Neural progenitor cell (in vitro differentiated cells): ENCODE measurements at regions not wholly inside any gene's neighbourhood (a gene's known extent, or its start where the extent isn't known, plus 50 kb on each side); places are given as distances from the start of the nearest gene placed in this dataset.

Source experiments
- DNase-seq: peaks from one replicate; pipeline ENCODE4 v3.0.0-alpha.2; 2016; ENCODE audit warnings: low spot score
- H2AFZ ChIP-seq: fragments of 200-600 bp; sonication (generic); replicated peaks from 2 replicates; pipeline ENCODE4 v1.6.1; 2016; ENCODE audit warnings: antibody characterized with exemption
- H3F3A ChIP-seq: fragments of 200-600 bp; sonication (generic); 2 replicates; pipeline ENCODE4 v1.6.1; 2016; ENCODE audit warnings: antibody characterized with exemption, low read depth
- H3K27ac ChIP-seq: fragments of 200-600 bp; sonication (generic); 2 replicates; pipeline ENCODE4 v1.5.1; 2016; ENCODE audit warnings: mild to moderate bottlenecking
- H3K27me3 ChIP-seq: fragments of 200-600 bp; sonication (generic); 2 replicates; pipeline ENCODE4 v1.6.1; 2016; ENCODE audit warnings: mild to moderate bottlenecking, moderate library complexity
- H3K36me3 ChIP-seq: fragments of 200-600 bp; sonication (generic); 2 replicates; pipeline ENCODE4 v1.5.1; 2016
- H3K4me1 ChIP-seq: fragments of 200-600 bp; sonication (generic); 2 replicates; pipeline ENCODE4 v1.6.1; 2016; ENCODE audit warnings: mixed run types
- H3K4me2 ChIP-seq: fragments of 200-600 bp; sonication (generic); 2 replicates; pipeline ENCODE4 v1.6.1; 2016
- H3K4me3 ChIP-seq: fragments of 200-600 bp; sonication (generic); 2 replicates; pipeline ENCODE4 v1.5.1; 2016
- H3K79me2 ChIP-seq: fragments of 200-600 bp; sonication (generic); 2 replicates; pipeline ENCODE4 v1.6.1; 2016; ENCODE audit warnings: low read depth
- H3K9ac ChIP-seq: fragments of 200-600 bp; sonication (generic); 2 replicates; pipeline ENCODE4 v1.6.1; 2016
- H3K9me3 ChIP-seq: fragments of 200-600 bp; sonication (generic); 2 replicates; pipeline ENCODE4 v1.5.1; 2016; ENCODE audit warnings: low read depth
- H4K20me1 ChIP-seq: fragments of 200-600 bp; sonication (generic); 2 replicates; pipeline ENCODE4 v1.6.1; 2016; ENCODE audit warnings: low read depth
- H3K27ac Mint-ChIP-seq: 3 replicates; pipeline ENCODE4 v1.8.0; 2021; ENCODE audit warnings: mixed read lengths
- H3K27me3 Mint-ChIP-seq: 2 replicates; pipeline ENCODE4 v1.8.0; 2022; ENCODE audit warnings: low read depth, mild to moderate bottlenecking, inconsistent platforms, moderate library complexity, mixed read lengths; ENCODE audit not compliant: insufficient read depth
- H3K36me3 Mint-ChIP-seq: 3 replicates; pipeline ENCODE4 v1.8.0; 2021; ENCODE audit warnings: mixed read lengths
- H3K4me1 Mint-ChIP-seq: 3 replicates; pipeline ENCODE4 v1.8.0; 2021; ENCODE audit warnings: mixed read lengths
- H3K4me3 Mint-ChIP-seq: 3 replicates; pipeline ENCODE4 v1.8.0; 2021; ENCODE audit warnings: mild to moderate bottlenecking, moderate library complexity, mixed read lengths
- H3K9me3 Mint-ChIP-seq: 3 replicates; pipeline ENCODE4 v1.8.0; 2020; ENCODE audit warnings: mixed read lengths
- CTCF ChIP-seq: fragments of 200-600 bp; sonication (generic); IDR thresholded peaks from 2 replicates; pipeline ENCODE4 v1.5.1; 2017; ENCODE audit warnings: antibody characterized with exemption, mild to moderate bottlenecking
- EZH2 ChIP-seq: fragments of 200-600 bp; sonication (generic); IDR thresholded peaks from 2 replicates; pipeline ENCODE4 v1.6.1; 2017; ENCODE audit warnings: antibody characterized with exemption, mild to moderate bottlenecking, moderate library complexity
- EZH2phosphoT487 ChIP-seq: fragments of 200-600 bp; sonication (generic); IDR thresholded peaks from 2 replicates; pipeline ENCODE4 v1.6.1; 2017; ENCODE audit warnings: antibody characterized with exemption

- TF ChIP-seq CTCF (no peak), EZH2 (no peak), EZH2phosphoT487 (no peak)
- Mint-ChIP-seq H3K9me3 (no peaks in the 10 kb centered on the region), H3K27me3 (no peaks in the 10 kb centered on the region), H3K27ac (no peak overlapping the region), H3K4me3 (no peak overlapping the region), H3K4me1 (no peaks in the 10 kb centered on the region), H3K36me3 (no peaks in the 10 kb centered on the region)
- H3K4me2 ChIP-seq = no peak overlapping the region
- no peak overlapping the region for H2AFZ ChIP-seq
- H4K20me1 ChIP-seq = no peaks in the 10 kb centered on the region
- H3K27ac ChIP-seq = no peak overlapping the region
- H3K4me3 ChIP-seq = no peak overlapping the region
- DNase-seq = no peak
- no peaks in the 10 kb centered on the region for H3K4me1 ChIP-seq
- no peaks in the 10 kb centered on the region for H3K27me3 ChIP-seq
- no peaks in the 10 kb centered on the region for H3K9me3 ChIP-seq
- H3K79me2 ChIP-seq = no peaks in the 10 kb centered on the region
- H3K36me3 ChIP-seq = no peaks in the 10 kb centered on the region
- H3F3A ChIP-seq = peaks cover 5% of the 10 kb centered on the region
- H3K9ac ChIP-seq = no peak overlapping the region
Observed at GRCh38 chr2:215602997-215603396, 167.1 kb upstream of the FN1 start.

GRCh38 chr2:215601990-215602721, 166.3 kb upstream of the FN1 start:
- no peak overlapping the region for H3K9ac ChIP-seq
- no peak for TF ChIP-seq CTCF
- TF ChIP-seq EZH2phosphoT487 = no peak
- TF ChIP-seq EZH2 = no peak
- no peaks in the 10 kb centered on the region for H4K20me1 ChIP-seq
- no peaks in the 10 kb centered on the region for H3K36me3 ChIP-seq
- no peak overlapping the region for H2AFZ ChIP-seq
- Mint-ChIP-seq H3K27ac (no peak overlapping the region), H3K4me3 (no peak overlapping the region), H3K9me3 (no peaks in the 10 kb centered on the region), H3K36me3 (no peaks in the 10 kb centered on the region), H3K4me1 (no peaks in the 10 kb centered on the region), H3K27me3 (no peaks in the 10 kb centered on the region)
- no peaks in the 10 kb centered on the region for H3K4me1 ChIP-seq
- H3K4me3 ChIP-seq = no peak overlapping the region
- H3K27me3 ChIP-seq = no peaks in the 10 kb centered on the region
- no peak overlapping the region for H3K4me2 ChIP-seq
- no peak overlapping the region for H3K27ac ChIP-seq
- no peak for DNase-seq
- H3K79me2 ChIP-seq = no peaks in the 10 kb centered on the region
- no peaks in the 10 kb centered on the region for H3K9me3 ChIP-seq
- no peaks in the 10 kb centered on the region for H3F3A ChIP-seq

GRCh38 chr2:215601526-215601925, 165.7 kb upstream of the FN1 start:
- TF ChIP-seq EZH2 (no peak), CTCF (no peak), EZH2phosphoT487 (no peak)
- DNase-seq = no peak
- Histone ChIP-seq H3K4me2 (no peak overlapping the region), H4K20me1 (no peaks in the 10 kb centered on the region), H3K27ac (no peak overlapping the region), H3K27me3 (no peaks in the 10 kb centered on the region), H3K4me1 (no peaks in the 10 kb centered on the region), H3K9me3 (no peaks in the 10 kb centered on the region), H3F3A (no peaks in the 10 kb centered on the region), H3K4me3 (no peak overlapping the region), H3K36me3 (no peaks in the 10 kb centered on the region), H2AFZ (no peak overlapping the region), H3K9ac (no peak overlapping the region), H3K79me2 (no peaks in the 10 kb centered on the region)
- H3K9me3 Mint-ChIP-seq = no peaks in the 10 kb centered on the region
- H3K4me3 Mint-ChIP-seq = no peak overlapping the region
- no peaks in the 10 kb centered on the region for H3K27me3 Mint-ChIP-seq
- no peaks in the 10 kb centered on the region for H3K36me3 Mint-ChIP-seq
- H3K27ac Mint-ChIP-seq = no peak overlapping the region
- H3K4me1 Mint-ChIP-seq = no peaks in the 10 kb centered on the region
